Dendritic cell treated with granulocyte-macrophage colony-stimulating factor and Interleukin-4, amounts not matched to agents 40 ng/mL and 50 ng/mL, for 4 days (primary cell): ENCODE measurements at regions not wholly inside any gene's neighbourhood (a gene's known extent, or its start where the extent isn't known, plus 50 kb on each side); places are given as distances from the start of the nearest gene placed in this dataset.
"Not testable (repeated sequence)": the region's sequence is repeated elsewhere in the genome, so short reads cannot be mapped to it uniquely, and the experiment has no call there.

ENCODE experiments used
- H3K27ac Mint-ChIP-seq: one replicate; pipeline ENCODE4 v1.8.0; 2022; ENCODE audit warnings: mild to moderate bottlenecking, mixed read lengths
- H3K27me3 Mint-ChIP-seq: one replicate; pipeline ENCODE4 v1.8.0; 2022; ENCODE audit warnings: mild to moderate bottlenecking, mixed read lengths
- H3K36me3 Mint-ChIP-seq: one replicate; pipeline ENCODE4 v1.8.0; 2022; ENCODE audit warnings: low read depth, mixed read lengths
- H3K4me1 Mint-ChIP-seq: one replicate; pipeline ENCODE4 v1.8.0; 2022; ENCODE audit warnings: low read depth, mixed read lengths
- H3K4me3 Mint-ChIP-seq: one replicate; pipeline ENCODE4 v1.8.0; 2022; ENCODE audit warnings: mild to moderate bottlenecking, moderate library complexity, mixed read lengths
- H3K9me3 Mint-ChIP-seq: one replicate; pipeline ENCODE4 v1.8.0; 2022; ENCODE audit warnings: mixed read lengths
- intact Hi-C: fragments of 100-400 bp; cut with micrococcal nuclease; formaldehyde crosslinking; loops from one replicate; pipeline ENCODE4 v1.15.0; 2022

DNA sequence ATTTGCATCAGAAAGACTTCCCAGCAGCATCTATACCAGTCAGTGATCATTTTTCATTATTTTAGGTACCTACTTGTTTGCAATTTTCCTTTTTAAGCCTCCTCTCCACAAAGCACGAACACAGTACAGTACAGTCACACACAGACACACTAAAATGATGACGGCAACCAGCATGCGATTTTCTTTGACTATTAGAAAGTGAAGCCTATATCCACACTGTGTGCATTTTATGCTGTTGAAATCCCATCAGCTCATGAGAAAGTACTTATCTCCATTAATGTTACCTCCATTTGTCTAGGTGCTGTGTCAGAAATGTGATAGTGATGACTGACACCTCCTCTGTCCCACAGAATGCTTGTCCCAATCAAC lies 294.7 kb upstream of the MEIS2 start:
- H3K36me3 Mint-ChIP-seq: no peaks in the 10 kb centered on the region
- H3K4me3 Mint-ChIP-seq: no peak overlapping the region
- H3K9me3 Mint-ChIP-seq: peaks cover 32% of the 10 kb centered on the region
- H3K27me3 Mint-ChIP-seq: no peaks in the 10 kb centered on the region
- intact Hi-C loops: loop anchor here (10.0 kb wide), 1 partner anchor 60 kb away; no protein-coding TSS in a partner anchor
- no peak overlapping the region for H3K27ac Mint-ChIP-seq
- no peaks in the 10 kb centered on the region for H3K4me1 Mint-ChIP-seq

GRCh38 chr15:37397266-37398022 lies 297.1 kb upstream of the MEIS2 start:
- no peaks in the 10 kb centered on the region for H3K36me3 Mint-ChIP-seq
- intact Hi-C loops: loop anchor here (10.0 kb wide), 1 partner anchor 63 kb away; no protein-coding TSS in a partner anchor
- H3K4me1 Mint-ChIP-seq: no peaks in the 10 kb centered on the region
- no peak overlapping the region for H3K27ac Mint-ChIP-seq
- H3K27me3 Mint-ChIP-seq: no peaks in the 10 kb centered on the region
- H3K9me3 Mint-ChIP-seq: peaks cover 16% of the 10 kb centered on the region
- H3K4me3 Mint-ChIP-seq: no peak overlapping the region

DNA sequence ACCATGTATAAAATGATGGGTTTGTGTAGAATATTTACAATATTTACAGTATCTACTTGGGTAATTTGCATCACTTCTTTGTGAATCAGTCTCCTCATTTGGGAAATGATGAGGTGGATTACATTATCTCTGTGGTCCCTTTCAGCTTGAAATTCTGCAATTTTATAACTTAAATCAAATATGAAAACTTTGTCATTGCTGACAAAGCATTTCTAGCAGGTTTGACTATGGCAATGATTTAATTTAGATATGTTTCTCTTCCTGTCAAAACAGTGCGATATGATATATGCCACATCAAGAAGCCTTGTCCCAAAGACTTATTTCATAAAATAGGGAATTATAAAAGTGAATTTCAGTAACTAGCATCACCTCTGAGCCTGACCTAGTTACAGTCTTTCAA lies 315.8 kb upstream of the MEIS2 start:
- Mint-ChIP-seq H3K9me3 (peaks cover 30% of the 10 kb centered on the region), H3K4me3 (no peak overlapping the region)

DNA sequence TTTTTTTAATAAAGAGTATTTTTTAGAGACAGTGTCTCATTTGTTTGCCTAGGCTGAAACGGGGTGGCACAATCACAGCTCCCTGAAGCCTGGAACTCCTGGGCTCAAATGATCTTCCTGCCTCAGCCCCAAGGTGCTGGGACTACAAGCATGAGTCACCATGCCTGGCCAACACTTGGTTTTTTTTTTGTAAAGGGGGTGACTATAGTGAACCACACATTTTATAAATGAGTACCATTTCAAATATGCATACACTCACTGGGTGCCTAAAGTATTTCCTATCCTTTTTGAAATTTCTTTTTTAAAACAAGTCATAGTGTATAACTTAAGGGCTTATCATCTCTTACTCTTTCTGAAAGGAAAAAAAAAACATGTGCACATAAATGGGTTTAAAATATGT lies 325.2 kb upstream of the MEIS2 start:
- Mint-ChIP-seq H3K4me3 (no peak overlapping the region), H3K36me3 (no peaks in the 10 kb centered on the region), H3K9me3 (peaks cover 17% of the 10 kb centered on the region), H3K27me3 (no peaks in the 10 kb centered on the region), H3K4me1 (no peaks in the 10 kb centered on the region), H3K27ac (no peak overlapping the region)
- intact Hi-C loops: no loop called here

More for the DNA sequence above, 315.8 kb upstream of the MEIS2 start:
- Mint-ChIP-seq H3K36me3 (no peaks in the 10 kb centered on the region), H3K4me1 (no peaks in the 10 kb centered on the region), H3K27ac (no peak overlapping the region), H3K27me3 (no peaks in the 10 kb centered on the region)
- intact Hi-C loops: no loop called here

GRCh38 chr15:37427393-37427792 lies 327.0 kb upstream of the MEIS2 start:
- H3K27ac Mint-ChIP-seq, H3K36me3 Mint-ChIP-seq, H3K4me3 Mint-ChIP-seq, H3K27me3 Mint-ChIP-seq, intact Hi-C loops, H3K4me1 Mint-ChIP-seq: not testable (repeated sequence)
- H3K9me3 Mint-ChIP-seq: peaks cover 17% of the 10 kb centered on the region

DNA sequence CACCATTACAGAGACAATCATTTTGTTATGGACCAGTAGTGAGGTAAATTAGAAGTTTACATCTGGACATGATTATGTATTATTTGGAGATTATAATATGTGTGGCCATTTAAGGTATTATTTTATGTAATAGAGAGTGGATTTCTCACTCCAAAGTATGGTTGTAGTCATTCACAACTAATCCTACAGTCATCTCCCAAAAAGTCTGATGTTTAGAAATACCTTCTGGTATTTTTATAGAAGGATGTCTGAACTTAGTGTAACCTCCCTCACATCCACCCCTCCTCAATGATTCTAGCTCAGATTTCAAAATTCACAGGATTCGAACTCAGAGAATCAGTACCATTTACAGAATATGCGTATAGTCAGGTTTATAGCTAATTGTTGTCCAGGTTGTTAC lies 346.6 kb upstream of the MEIS2 start:
- intact Hi-C loops: no loop called here
- Mint-ChIP-seq H3K9me3 (peaks cover 25% of the 10 kb centered on the region), H3K4me3 (no peak overlapping the region), H3K27ac (no peak overlapping the region), H3K27me3 (no peaks in the 10 kb centered on the region), H3K36me3 (no peaks in the 10 kb centered on the region), H3K4me1 (no peaks in the 10 kb centered on the region)

DNA sequence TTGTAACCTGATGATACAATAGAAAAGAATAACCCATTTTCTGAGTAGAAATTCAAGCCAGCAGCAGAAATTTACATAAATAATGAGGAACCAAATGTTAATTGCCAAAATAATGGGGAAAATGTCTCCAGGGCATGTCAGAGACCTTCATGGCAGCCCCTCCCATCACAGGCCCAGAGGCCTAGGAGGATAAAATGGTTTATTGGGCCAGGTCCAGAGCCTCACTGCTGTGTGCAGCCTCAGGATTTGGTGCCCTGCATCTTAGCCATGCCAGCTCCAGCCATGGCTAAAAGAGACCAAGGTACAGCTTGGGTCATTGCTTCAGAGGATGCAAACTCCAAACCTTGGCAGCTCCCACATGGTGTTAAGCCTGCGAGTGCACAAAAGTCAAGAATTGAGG lies 352.1 kb upstream of the MEIS2 start:
- Mint-ChIP-seq H3K4me3 (no peak overlapping the region), H3K27ac (no peak overlapping the region), H3K4me1 (no peaks in the 10 kb centered on the region), H3K9me3 (peaks cover 29% of the 10 kb centered on the region), H3K36me3 (no peaks in the 10 kb centered on the region), H3K27me3 (no peaks in the 10 kb centered on the region)
- intact Hi-C loops: no loop called here

DNA sequence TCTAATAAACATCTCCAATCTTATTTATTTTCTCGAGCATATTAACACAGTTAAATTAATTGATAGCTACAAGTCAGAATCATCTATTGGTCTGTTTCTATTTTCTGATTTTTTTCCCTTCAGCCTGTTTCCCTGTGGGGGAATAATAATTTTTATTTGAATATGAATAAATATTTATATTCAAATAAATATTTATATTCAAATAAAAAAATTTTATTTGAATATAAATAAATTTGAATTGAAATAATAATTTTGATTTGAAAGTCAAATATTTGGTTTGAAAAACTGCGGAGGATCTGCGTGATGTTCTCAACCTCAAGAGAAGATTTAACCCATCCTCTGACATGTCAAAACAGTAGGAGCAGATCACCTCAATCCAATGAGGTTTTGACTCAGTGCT lies 380.1 kb upstream of the MEIS2 start:
- Mint-ChIP-seq H3K9me3 (peaks cover 30% of the 10 kb centered on the region), H3K27ac (no peak overlapping the region), H3K27me3 (no peaks in the 10 kb centered on the region), H3K36me3 (no peaks in the 10 kb centered on the region), H3K4me1 (no peaks in the 10 kb centered on the region), H3K4me3 (no peak overlapping the region)
- intact Hi-C loops: no loop called here

- Mint-ChIP-seq H3K27me3 (no peaks in the 10 kb centered on the region), H3K4me1 (no peaks in the 10 kb centered on the region), H3K27ac (no peak overlapping the region), H3K4me3 (no peak overlapping the region), H3K36me3 (no peaks in the 10 kb centered on the region), H3K9me3 (peaks cover 30% of the 10 kb centered on the region)
- intact Hi-C loops: no loop called here
These were observed 380.8 kb upstream of the MEIS2 start for GRCh38 chr15:37481126-37481525.

DNA sequence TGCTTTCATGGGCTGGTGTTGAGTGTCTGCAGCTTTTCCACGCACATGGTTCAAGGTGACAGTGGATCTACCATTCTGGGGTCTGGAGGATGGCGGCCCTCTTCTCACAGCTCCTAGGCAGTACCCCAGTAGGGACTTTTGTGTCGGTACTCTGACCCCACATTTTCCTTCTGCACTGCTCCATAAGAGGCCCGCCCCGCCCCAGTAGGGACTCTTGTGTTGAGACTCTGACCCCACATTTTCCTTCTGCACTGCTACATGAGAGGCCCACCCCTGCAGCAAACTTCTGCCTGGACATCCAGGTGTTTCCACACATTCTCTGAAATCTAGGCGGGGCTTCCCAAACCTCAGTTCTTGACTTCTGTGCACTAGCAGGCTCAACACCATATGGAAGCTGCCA lies 383.4 kb upstream of the MEIS2 start:
- H3K4me3 Mint-ChIP-seq: no peak overlapping the region
- no peaks in the 10 kb centered on the region for H3K27me3 Mint-ChIP-seq
- H3K36me3 Mint-ChIP-seq: no peaks in the 10 kb centered on the region
- no peaks in the 10 kb centered on the region for H3K4me1 Mint-ChIP-seq
- H3K9me3 Mint-ChIP-seq: peaks cover 30% of the 10 kb centered on the region
- H3K27ac Mint-ChIP-seq: no peak overlapping the region
- intact Hi-C loops: no loop called here

DNA sequence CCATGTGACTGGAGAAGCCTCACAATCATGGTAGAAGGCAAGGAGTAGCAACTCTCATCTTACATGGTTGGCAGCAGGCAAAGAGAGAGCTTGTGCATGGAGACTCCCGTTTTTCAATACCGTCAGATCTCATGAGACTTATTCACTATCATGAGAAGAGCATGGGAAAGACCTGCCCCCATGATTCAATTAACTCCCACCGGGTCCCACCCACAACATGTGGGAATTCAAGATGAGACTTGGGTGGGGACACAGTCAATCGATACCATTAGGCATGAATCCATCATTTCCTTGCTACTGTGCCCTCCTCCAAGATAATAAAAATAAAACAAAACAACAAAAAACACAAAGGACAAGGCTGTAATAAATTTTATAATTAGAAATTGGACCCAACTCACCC lies 384.7 kb upstream of the MEIS2 start:
- H3K4me3 Mint-ChIP-seq: no peak overlapping the region
- no peaks in the 10 kb centered on the region for H3K4me1 Mint-ChIP-seq
- peaks cover 40% of the 10 kb centered on the region for H3K9me3 Mint-ChIP-seq
- no peaks in the 10 kb centered on the region for H3K27me3 Mint-ChIP-seq
- intact Hi-C loops: no loop called here
- H3K36me3 Mint-ChIP-seq: no peaks in the 10 kb centered on the region
- no peak overlapping the region for H3K27ac Mint-ChIP-seq

DNA sequence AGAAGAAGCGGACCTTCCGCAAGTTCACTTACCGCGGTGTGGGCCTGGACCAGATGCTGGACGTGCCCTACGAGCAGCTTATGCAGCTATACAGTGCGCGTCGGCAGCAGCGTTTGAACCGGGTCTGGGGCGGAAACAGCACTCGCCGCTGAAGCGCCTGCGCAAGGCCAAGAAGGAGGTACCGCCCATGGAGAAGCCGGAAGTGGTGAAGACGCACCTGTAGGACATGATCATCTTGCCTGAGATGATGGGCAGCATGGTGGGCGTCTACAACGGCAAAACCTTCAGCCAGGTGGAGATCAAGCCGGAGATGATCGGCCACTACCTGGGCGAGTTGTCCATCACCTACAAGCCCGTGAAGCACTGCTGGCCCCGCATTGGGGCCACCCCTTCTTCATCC lies 390.4 kb upstream of the MEIS2 start:
- Mint-ChIP-seq H3K4me3 (no peak overlapping the region), H3K4me1 (no peaks in the 10 kb centered on the region), H3K36me3 (no peaks in the 10 kb centered on the region), H3K9me3 (peaks cover 32% of the 10 kb centered on the region), H3K27me3 (no peaks in the 10 kb centered on the region), H3K27ac (no peak overlapping the region)
- intact Hi-C loops: no loop called here

DNA sequence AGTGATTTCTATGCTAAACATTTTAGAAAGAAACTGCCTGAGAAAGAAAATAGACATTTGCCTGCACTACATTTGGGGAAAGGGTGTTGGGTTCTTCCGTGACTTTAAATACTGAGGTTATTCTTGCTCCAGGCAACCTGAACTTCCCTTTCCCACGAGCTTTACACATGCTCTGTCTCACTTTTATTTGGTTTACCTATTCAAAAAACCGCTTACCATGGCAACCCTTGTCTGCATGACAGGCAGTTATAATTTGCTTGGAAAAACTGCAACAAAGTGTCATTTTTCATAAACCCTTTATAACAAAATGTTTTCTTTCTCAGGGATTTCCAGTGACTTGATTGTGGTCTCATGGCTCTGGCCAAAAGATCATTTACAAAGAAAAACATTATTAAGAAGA lies 416.3 kb upstream of the MEIS2 start:
- H3K27ac Mint-ChIP-seq: no peak overlapping the region
- no peaks in the 10 kb centered on the region for H3K27me3 Mint-ChIP-seq
- intact Hi-C loops: no loop called here
- H3K9me3 Mint-ChIP-seq: peaks cover 52% of the 10 kb centered on the region
- no peak overlapping the region for H3K4me3 Mint-ChIP-seq
- H3K4me1 Mint-ChIP-seq: no peaks in the 10 kb centered on the region
- no peaks in the 10 kb centered on the region for H3K36me3 Mint-ChIP-seq

DNA sequence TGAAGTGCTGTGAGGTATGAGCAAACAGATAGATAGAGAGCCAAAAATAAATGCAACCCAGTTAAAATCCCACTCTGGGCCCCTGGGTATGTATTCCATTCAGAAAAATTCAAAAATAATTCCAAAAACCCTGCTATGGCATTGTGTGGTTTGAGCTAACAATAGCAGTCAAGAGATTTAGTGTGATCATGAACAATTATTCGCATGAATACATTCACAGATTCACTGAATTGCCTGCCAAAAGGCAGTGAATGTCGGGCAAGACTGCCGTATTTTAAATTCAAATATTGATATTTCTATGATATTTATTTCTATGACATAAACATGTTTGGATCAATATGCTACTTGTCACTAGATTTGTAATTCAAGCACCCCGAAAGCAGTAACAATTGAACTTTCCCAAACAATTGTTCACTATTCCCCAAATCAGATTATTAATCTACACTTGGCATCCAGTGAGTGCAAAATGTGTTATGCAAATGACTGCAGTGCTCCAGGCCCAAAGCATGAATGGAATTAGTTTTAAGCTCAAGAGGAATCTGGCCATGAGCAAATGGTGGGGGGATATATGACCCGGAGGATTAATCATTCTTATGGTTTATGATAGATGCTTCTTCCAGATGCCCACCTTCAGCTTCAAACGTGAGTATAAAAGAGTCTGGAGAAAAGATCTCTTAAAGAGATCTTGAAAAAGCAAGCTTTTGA lies 417.0 kb upstream of the MEIS2 start:
- Mint-ChIP-seq H3K36me3 (no peaks in the 10 kb centered on the region), H3K4me1 (no peaks in the 10 kb centered on the region), H3K27me3 (no peaks in the 10 kb centered on the region), H3K4me3 (no peak overlapping the region), H3K27ac (no peak overlapping the region), H3K9me3 (peaks cover 51% of the 10 kb centered on the region)
- intact Hi-C loops: no loop called here

GRCh38 chr15:37518436-37518835 lies 416.0 kb upstream of the TMCO5A start:
- no peak overlapping the region for H3K27ac Mint-ChIP-seq
- H3K27me3 Mint-ChIP-seq: no peaks in the 10 kb centered on the region
- intact Hi-C loops: no loop called here
- H3K36me3 Mint-ChIP-seq: no peaks in the 10 kb centered on the region
- H3K4me3 Mint-ChIP-seq: no peak overlapping the region
- peaks cover 46% of the 10 kb centered on the region for H3K9me3 Mint-ChIP-seq
- H3K4me1 Mint-ChIP-seq: no peaks in the 10 kb centered on the region
